ENCODE measurements at regions not wholly inside any gene's neighbourhood (a gene's known extent, or its start where the extent isn't known, plus 50 kb on each side); places are given as distances from the start of the nearest gene placed in this dataset.
"Not testable (repeated sequence)": the region's sequence is repeated elsewhere in the genome, so short reads cannot be mapped to it uniquely, and the experiment has no call there.

DNA sequence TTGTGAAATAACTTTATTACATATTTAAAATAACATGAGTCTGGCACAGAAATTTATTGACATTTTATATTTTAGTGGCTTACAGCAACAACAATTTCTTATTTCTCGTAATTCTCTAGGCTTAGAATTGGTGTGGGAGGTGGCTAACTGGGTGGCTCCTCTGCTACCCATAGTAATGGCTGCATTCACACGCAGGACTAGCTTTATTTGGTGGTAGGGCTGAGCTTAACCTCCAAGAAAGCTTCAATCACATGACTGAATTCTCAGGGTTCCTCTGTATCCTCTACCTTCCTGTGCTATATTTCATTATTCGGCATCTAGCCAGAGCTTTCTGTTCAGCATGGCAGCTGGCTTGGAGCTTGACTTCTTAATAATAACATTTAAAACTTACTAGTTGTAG lies 138.8 kb downstream of the ZWINT start:
- FAIRE-seq: no peak
- no peak for DNase-seq
- no peaks in the 10 kb centered on the region for H3K9me3 ChIP-seq (ENCODE audit: control insufficient read depth in 2 of 3, insufficient read depth in 1 of 3, low read length in 3 of 3)
- H3K27ac ChIP-seq (ENCODE audit: low read depth in 2 of 2, low read length in 2 of 2): no peak overlapping the region
- no peaks in the 10 kb centered on the region for H3K27me3 ChIP-seq (ENCODE audit: control insufficient read depth, insufficient read depth, low read length)
- H3K36me3 ChIP-seq (ENCODE audit: control insufficient read depth in 2 of 3, insufficient read depth in 3 of 3, low read length in 3 of 3): no peaks in the 10 kb centered on the region
- intact Hi-C loops (cut with DNase I): no loop called here
- no peaks in the 10 kb centered on the region for H3K4me1 ChIP-seq (ENCODE audit: control insufficient read depth in 2 of 3, insufficient read depth in 2 of 3, low read depth in 1 of 3, low read length in 3 of 3)
- H3K4me3 ChIP-seq (ENCODE audit: low read length in 3 of 3): no peak overlapping the region
- H3K9ac ChIP-seq (ENCODE audit: low read length in 3 of 3): no peak overlapping the region
- TF ChIP-seq, protein P1, sequence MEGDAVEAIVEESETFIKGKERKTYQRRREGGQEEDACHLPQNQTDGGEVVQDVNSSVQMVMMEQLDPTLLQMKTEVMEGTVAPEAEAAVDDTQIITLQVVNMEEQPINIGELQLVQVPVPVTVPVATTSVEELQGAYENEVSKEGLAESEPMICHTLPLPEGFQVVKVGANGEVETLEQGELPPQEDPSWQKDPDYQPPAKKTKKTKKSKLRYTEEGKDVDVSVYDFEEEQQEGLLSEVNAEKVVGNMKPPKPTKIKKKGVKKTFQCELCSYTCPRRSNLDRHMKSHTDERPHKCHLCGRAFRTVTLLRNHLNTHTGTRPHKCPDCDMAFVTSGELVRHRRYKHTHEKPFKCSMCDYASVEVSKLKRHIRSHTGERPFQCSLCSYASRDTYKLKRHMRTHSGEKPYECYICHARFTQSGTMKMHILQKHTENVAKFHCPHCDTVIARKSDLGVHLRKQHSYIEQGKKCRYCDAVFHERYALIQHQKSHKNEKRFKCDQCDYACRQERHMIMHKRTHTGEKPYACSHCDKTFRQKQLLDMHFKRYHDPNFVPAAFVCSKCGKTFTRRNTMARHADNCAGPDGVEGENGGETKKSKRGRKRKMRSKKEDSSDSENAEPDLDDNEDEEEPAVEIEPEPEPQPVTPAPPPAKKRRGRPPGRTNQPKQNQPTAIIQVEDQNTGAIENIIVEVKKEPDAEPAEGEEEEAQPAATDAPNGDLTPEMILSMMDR (IDR thresholded peaks at IDR 0.05; ENCODE audit: borderline replicate concordance, extremely low read depth, insufficient read depth): no peak

DNA sequence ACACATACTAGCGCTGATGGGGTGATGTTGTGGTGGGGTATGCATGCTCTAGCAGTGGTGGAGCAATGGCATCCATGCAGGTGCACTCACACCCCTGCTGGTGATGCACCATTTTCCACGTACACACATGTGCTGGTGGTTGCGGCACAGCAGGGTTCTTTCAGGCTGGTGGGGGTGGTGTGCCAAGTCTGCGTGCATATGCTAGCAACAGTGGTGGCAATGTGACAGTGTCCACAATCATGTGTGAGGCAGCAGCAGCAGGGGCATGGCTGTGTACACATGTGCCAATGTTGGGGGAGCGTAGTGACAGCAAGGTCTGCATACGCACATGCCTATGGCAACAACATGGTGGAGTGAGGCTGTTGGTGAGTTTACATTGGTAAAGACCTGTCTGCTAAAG lies 148.1 kb downstream of the ZWINT start:
- Histone ChIP-seq H3K36me3 (ENCODE audit: control insufficient read depth in 2 of 3, insufficient read depth in 3 of 3, low read length in 3 of 3) (no peaks in the 10 kb centered on the region), H3K9me3 (ENCODE audit: control insufficient read depth in 2 of 3, insufficient read depth in 1 of 3, low read length in 3 of 3) (no peaks in the 10 kb centered on the region), H3K4me3 (ENCODE audit: low read length in 3 of 3) (no peak overlapping the region), H3K4me1 (ENCODE audit: control insufficient read depth in 2 of 3, insufficient read depth in 2 of 3, low read depth in 1 of 3, low read length in 3 of 3) (no peaks in the 10 kb centered on the region), H3K9ac (ENCODE audit: low read length in 3 of 3) (no peak overlapping the region), H3K27ac (ENCODE audit: low read depth in 2 of 2, low read length in 2 of 2) (no peak overlapping the region), H3K27me3 (ENCODE audit: control insufficient read depth, insufficient read depth, low read length) (no peaks in the 10 kb centered on the region)
- FAIRE-seq: no peak
- TF ChIP-seq, protein P1 (IDR thresholded peaks at IDR 0.05; ENCODE audit: borderline replicate concordance, extremely low read depth, insufficient read depth): no peak
- DNase-seq: no peak
- intact Hi-C loops (cut with DNase I): no loop called here

DNA sequence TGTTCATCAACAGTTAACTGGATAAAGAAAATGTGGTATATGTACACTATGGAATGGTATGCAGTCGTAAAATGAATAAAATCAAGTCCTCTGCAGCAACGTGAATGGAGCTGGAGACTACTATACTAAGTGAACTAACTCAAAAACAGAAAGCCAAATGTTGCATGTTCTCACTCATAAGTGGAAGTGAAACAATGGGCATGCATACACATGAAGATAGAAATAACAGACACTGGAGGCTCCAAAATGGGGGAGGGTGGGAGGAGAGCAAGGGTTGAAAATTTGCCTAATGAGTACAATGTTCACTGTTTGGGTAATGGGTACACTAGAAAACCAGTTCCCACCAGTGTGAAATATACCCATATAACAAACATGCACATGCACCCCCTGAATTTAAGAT lies 179.5 kb downstream of the ZWINT start:
- H3K9ac ChIP-seq (ENCODE audit: low read length in 3 of 3): no peak overlapping the region
- H3K27ac ChIP-seq (ENCODE audit: low read depth in 2 of 2, low read length in 2 of 2): no peak overlapping the region
- no peaks in the 10 kb centered on the region for H3K27me3 ChIP-seq (ENCODE audit: control insufficient read depth, insufficient read depth, low read length)
- H3K4me3 ChIP-seq (ENCODE audit: low read length in 3 of 3): no peak overlapping the region
- H3K9me3 ChIP-seq (ENCODE audit: control insufficient read depth in 2 of 3, insufficient read depth in 1 of 3, low read length in 3 of 3): no peaks in the 10 kb centered on the region
- H3K36me3 ChIP-seq (ENCODE audit: control insufficient read depth in 2 of 3, insufficient read depth in 3 of 3, low read length in 3 of 3): no peaks in the 10 kb centered on the region
- intact Hi-C loops (cut with DNase I): no loop called here
- FAIRE-seq: no peak
- TF ChIP-seq, protein P1 (IDR thresholded peaks at IDR 0.05; ENCODE audit: borderline replicate concordance, extremely low read depth, insufficient read depth): no peak
- DNase-seq: no peak
- no peaks in the 10 kb centered on the region for H3K4me1 ChIP-seq (ENCODE audit: control insufficient read depth in 2 of 3, insufficient read depth in 2 of 3, low read depth in 1 of 3, low read length in 3 of 3)

DNA sequence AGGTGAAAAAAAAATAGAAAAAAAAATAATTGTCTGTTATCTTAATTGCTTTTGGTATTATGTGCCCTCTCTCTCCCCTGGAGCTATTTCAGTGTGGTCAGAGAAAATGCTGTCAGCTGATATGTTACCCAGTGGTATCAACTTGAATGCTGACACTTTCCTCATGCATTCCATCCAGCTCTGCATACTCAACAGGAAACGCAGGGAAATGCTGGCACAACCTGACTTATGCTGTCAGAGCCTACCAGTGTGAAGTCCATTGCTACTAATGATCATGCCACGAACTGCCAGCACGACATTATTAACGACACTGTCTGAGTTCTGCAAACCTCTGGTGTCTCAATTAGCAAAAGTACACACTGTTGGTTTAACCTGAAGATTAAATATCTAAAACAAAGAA lies 182.8 kb downstream of the ZWINT start:
- TF ChIP-seq, protein P1 (IDR thresholded peaks at IDR 0.05; ENCODE audit: borderline replicate concordance, extremely low read depth, insufficient read depth): no peak
- Histone ChIP-seq H3K4me1 (ENCODE audit: control insufficient read depth in 2 of 3, insufficient read depth in 2 of 3, low read depth in 1 of 3, low read length in 3 of 3) (no peaks in the 10 kb centered on the region), H3K4me3 (ENCODE audit: low read length in 3 of 3) (no peak overlapping the region), H3K27ac (ENCODE audit: low read depth in 2 of 2, low read length in 2 of 2) (no peak overlapping the region), H3K9me3 (ENCODE audit: control insufficient read depth in 2 of 3, insufficient read depth in 1 of 3, low read length in 3 of 3) (no peaks in the 10 kb centered on the region), H3K27me3 (ENCODE audit: control insufficient read depth, insufficient read depth, low read length) (no peaks in the 10 kb centered on the region), H3K36me3 (ENCODE audit: control insufficient read depth in 2 of 3, insufficient read depth in 3 of 3, low read length in 3 of 3) (no peaks in the 10 kb centered on the region), H3K9ac (ENCODE audit: low read length in 3 of 3) (no peak overlapping the region)
- DNase-seq: peak in 2 of 5 donors; percentile 1 to 2
- FAIRE-seq: no peak
- intact Hi-C loops (cut with DNase I): no loop called here

DNA sequence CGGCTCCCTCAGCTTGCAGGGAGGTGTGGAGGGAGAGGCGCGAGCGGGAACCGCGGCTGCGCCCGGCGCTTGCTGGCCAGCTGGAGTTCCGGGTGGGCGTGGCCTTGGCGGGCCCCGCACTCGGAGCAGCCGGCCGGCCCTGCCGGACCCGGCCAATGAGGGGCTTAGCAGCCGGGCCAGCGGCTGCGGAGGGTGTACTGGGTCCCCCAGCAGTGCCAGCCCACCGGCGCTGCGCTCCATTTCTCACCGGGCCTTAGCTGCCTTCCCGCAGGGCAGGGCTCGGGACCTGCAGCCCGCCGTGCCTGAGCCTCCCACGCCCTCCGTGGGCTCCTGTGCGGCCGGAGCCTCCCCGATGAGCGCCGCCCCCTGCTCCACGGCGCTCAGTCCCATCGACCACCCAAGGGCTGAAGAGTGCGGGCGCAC lies 206.0 kb downstream of the ZWINT start:
- H3K36me3 ChIP-seq (ENCODE audit: control insufficient read depth in 2 of 3, insufficient read depth in 3 of 3, low read length in 3 of 3); H3K4me3 ChIP-seq (ENCODE audit: low read length in 3 of 3); intact Hi-C loops (cut with DNase I); H3K4me1 ChIP-seq (ENCODE audit: control insufficient read depth in 2 of 3, insufficient read depth in 2 of 3, low read depth in 1 of 3, low read length in 3 of 3); H3K9me3 ChIP-seq (ENCODE audit: control insufficient read depth in 2 of 3, insufficient read depth in 1 of 3, low read length in 3 of 3); FAIRE-seq; H3K9ac ChIP-seq (ENCODE audit: low read length in 3 of 3); H3K27ac ChIP-seq (ENCODE audit: low read depth in 2 of 2, low read length in 2 of 2); H3K27me3 ChIP-seq (ENCODE audit: control insufficient read depth, insufficient read depth, low read length): not testable (repeated sequence)
- DNase-seq: peak in 1 of 5 donors; percentile 51

All from kidney (tissue), 13 donors.